Parathyroid adenoma (tissue), 2 donors: ENCODE measurements at regions not wholly inside any gene's neighbourhood (a gene's known extent, or its start where the extent isn't known, plus 50 kb on each side); places are given as distances from the start of the nearest gene placed in this dataset.

ENCODE experiments used
- H2AFZ ChIP-seq: fragments of 300-600 bp; sonication (generic); one replicate; pipeline ENCODE4 v1.7.0; 2017; ENCODE audit warnings: antibody characterized with exemption, mild to moderate bottlenecking
- H3K27ac ChIP-seq: fragments of 300-600 bp; sonication (generic); one replicate; pipeline ENCODE4 v1.7.0; 2017
- H3K27me3 ChIP-seq: fragments of 300-600 bp; sonication (generic); one replicate; pipeline ENCODE4 v1.7.0; 2017; ENCODE audit warnings: low read length; ENCODE audit not compliant: control insufficient read depth, insufficient read depth
- H3K36me3 ChIP-seq: fragments of 300-600 bp; sonication (generic); one replicate; pipeline ENCODE4 v1.7.0; 2017; ENCODE audit warnings: low read length; ENCODE audit not compliant: control insufficient read depth, insufficient read depth
- H3K4me1 ChIP-seq: fragments of 300-600 bp; sonication (generic); one replicate; pipeline ENCODE4 v1.7.0; 2017; ENCODE audit warnings: control low read depth
- H3K4me2 ChIP-seq: fragments of 300-600 bp; sonication (generic); one replicate; pipeline ENCODE4 v1.7.0; 2017; ENCODE audit warnings: low read length
- H3K4me3 ChIP-seq: fragments of 300-600 bp; sonication (generic); one replicate; pipeline ENCODE4 v1.7.0; 2017; ENCODE audit warnings: low read depth, low read length
- H3K79me2 ChIP-seq: fragments of 300-600 bp; sonication (generic); one replicate; pipeline ENCODE4 v1.7.0; 2017; ENCODE audit warnings: control low read depth
- H3K9ac ChIP-seq: fragments of 300-600 bp; sonication (generic); one replicate; pipeline ENCODE4 v1.7.0; 2017; ENCODE audit warnings: mild to moderate bottlenecking
- H3K9me3 ChIP-seq: fragments of 300-600 bp; sonication (generic); one replicate; pipeline ENCODE4 v1.7.0; 2017; ENCODE audit warnings: low read length; ENCODE audit not compliant: control insufficient read depth
- TF ChIP-seq, protein P1 (sequence below): fragments of 300-600 bp; sonication (generic); IDR thresholded peaks from one replicate; pipeline ENCODE4 v1.7.0; 2017; ENCODE audit warnings: antibody characterized with exemption, mild to moderate bottlenecking
- donor health status: primary hyperparathyroidism.

DNA sequence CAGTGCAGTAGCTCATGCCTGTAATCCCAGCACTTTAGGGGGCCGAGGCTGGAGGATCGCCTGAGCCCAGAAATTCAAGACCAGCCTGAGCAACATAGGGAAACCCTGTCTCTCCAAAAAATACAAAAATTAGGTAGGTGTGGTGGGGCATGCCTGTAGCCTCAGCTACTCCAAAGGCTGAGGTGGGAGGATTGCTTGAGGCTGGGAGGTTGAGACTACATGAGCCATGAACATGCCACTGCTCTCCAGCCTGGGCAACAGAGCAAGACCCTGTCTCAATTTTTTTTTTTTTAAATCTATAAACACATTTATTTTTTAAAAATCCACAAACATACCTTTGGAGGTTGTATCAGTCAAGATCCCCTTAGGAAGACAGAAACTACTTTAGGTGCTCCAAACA, 326.3 kb downstream of the EPHA4 start:
- H3K9ac ChIP-seq = no peak overlapping the region
- no peaks in the 10 kb centered on the region for H3K4me1 ChIP-seq
- no peak overlapping the region for H3K27ac ChIP-seq
- H3K36me3 ChIP-seq = no peaks in the 10 kb centered on the region
- TF ChIP-seq, protein P1, sequence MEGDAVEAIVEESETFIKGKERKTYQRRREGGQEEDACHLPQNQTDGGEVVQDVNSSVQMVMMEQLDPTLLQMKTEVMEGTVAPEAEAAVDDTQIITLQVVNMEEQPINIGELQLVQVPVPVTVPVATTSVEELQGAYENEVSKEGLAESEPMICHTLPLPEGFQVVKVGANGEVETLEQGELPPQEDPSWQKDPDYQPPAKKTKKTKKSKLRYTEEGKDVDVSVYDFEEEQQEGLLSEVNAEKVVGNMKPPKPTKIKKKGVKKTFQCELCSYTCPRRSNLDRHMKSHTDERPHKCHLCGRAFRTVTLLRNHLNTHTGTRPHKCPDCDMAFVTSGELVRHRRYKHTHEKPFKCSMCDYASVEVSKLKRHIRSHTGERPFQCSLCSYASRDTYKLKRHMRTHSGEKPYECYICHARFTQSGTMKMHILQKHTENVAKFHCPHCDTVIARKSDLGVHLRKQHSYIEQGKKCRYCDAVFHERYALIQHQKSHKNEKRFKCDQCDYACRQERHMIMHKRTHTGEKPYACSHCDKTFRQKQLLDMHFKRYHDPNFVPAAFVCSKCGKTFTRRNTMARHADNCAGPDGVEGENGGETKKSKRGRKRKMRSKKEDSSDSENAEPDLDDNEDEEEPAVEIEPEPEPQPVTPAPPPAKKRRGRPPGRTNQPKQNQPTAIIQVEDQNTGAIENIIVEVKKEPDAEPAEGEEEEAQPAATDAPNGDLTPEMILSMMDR = no peak
- H3K4me2 ChIP-seq = no peak overlapping the region
- no peak overlapping the region for H3K4me3 ChIP-seq
- no peaks in the 10 kb centered on the region for H3K9me3 ChIP-seq
- H2AFZ ChIP-seq = no peak overlapping the region
- H3K27me3 ChIP-seq = no peaks in the 10 kb centered on the region
- H3K79me2 ChIP-seq = no peaks in the 10 kb centered on the region

DNA sequence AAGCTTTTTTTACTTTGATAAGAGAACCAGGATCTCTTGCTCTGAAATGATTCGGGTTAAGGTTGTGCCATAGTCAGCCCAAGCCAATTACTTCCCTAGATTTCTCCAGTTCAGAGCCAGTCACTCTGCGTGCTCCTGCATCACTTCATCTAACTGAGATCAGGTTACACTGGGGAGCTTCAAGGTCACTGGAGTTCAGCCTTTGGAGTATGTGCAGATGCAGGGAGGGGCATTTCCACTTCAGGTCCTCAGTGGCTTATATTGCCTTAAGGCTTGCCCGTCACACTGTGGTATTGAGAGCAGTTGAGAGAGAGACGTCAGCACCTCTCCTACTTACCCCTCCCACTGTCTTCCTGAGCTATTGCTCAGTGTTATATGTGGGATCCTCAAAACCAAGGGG, 317.8 kb downstream of the EPHA4 start:
- no peaks in the 10 kb centered on the region for H3K27me3 ChIP-seq
- H3K79me2 ChIP-seq = no peaks in the 10 kb centered on the region
- H3K4me3 ChIP-seq = no peak overlapping the region
- no peak overlapping the region for H2AFZ ChIP-seq
- H3K9ac ChIP-seq = no peak overlapping the region
- no peaks in the 10 kb centered on the region for H3K4me1 ChIP-seq
- TF ChIP-seq, protein P1 = no peak
- H3K27ac ChIP-seq = no peak overlapping the region
- no peaks in the 10 kb centered on the region for H3K36me3 ChIP-seq
- no peaks in the 10 kb centered on the region for H3K9me3 ChIP-seq
- no peak overlapping the region for H3K4me2 ChIP-seq

DNA sequence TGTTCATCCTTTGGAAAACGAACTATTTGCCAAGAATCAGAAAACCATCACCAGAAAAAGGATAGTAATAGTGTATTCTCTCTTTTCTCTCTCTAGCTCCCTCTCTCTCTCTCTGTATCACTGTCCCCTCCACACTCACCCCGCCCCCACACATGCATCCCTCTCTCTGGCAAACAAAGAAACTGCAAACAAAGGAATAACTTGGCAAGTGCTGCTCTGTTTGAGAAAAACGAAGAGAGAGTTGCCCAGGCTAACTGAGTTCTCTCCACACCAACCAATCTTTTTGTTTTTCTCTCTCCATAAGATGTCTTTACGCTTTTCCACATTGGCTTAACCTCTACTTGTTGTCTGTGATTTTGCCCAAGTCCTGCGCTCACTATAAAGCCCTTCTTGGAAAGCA, 316.2 kb downstream of the EPHA4 start:
- TF ChIP-seq, protein P1 = no peak
- no peaks in the 10 kb centered on the region for H3K36me3 ChIP-seq
- H3K9me3 ChIP-seq = no peaks in the 10 kb centered on the region
- H3K4me1 ChIP-seq = no peaks in the 10 kb centered on the region
- H3K4me2 ChIP-seq = no peak overlapping the region
- no peak overlapping the region for H3K27ac ChIP-seq
- H3K79me2 ChIP-seq = no peaks in the 10 kb centered on the region
- no peak overlapping the region for H3K9ac ChIP-seq
- no peaks in the 10 kb centered on the region for H3K27me3 ChIP-seq
- no peak overlapping the region for H3K4me3 ChIP-seq
- H2AFZ ChIP-seq = no peak overlapping the region

DNA sequence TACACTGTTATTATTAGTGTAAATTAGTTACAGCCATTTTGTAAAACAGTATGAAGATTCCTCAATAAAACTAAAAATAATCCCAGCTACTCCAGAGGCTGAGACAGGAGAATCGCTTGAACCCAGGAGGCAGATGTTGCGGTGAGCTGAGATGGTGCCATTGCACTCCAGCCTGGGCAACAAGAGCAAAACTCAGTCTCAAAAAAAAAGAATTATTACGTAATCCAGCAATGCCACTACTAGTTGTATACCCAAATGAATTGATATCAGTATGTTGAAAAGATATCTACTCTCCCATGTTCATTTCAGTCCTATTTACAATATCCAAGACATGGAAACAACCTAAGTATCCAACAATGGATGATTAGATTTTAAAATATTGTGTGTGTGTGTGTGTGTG, 313.6 kb downstream of the EPHA4 start:
- Histone ChIP-seq H3K4me3 (no peak overlapping the region), H3K9me3 (no peaks in the 10 kb centered on the region), H3K36me3 (no peaks in the 10 kb centered on the region), H3K4me1 (no peaks in the 10 kb centered on the region), H3K4me2 (no peak overlapping the region), H3K27me3 (no peaks in the 10 kb centered on the region), H2AFZ (no peak overlapping the region), H3K9ac (no peak overlapping the region), H3K27ac (no peak overlapping the region), H3K79me2 (no peaks in the 10 kb centered on the region)
- TF ChIP-seq, protein P1 = no peak

DNA sequence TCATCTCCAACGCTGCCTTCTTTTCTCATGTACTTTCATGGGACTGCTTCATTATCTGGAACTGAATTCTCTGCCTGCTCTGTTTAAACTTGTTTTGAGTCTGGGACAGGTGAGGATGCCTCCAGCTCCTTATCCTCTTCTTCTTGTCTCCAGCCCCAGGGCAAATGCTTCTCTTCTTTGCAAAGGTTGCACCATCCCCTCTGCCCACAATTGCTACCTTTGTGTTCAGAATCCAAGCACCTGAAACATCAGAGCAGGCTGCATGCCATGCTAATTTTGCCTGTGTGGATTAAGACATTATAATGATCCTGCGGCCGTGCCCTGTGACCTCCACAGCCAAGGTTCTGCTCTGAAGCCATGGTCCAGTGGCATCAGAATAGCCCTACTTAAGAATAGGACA, 309.5 kb downstream of the EPHA4 start:
- Histone ChIP-seq H3K9me3 (no peaks in the 10 kb centered on the region), H3K4me2 (no peak overlapping the region), H3K4me3 (no peak overlapping the region), H3K9ac (no peak overlapping the region), H2AFZ (no peak overlapping the region), H3K27me3 (no peaks in the 10 kb centered on the region), H3K36me3 (no peaks in the 10 kb centered on the region), H3K4me1 (no peaks in the 10 kb centered on the region), H3K79me2 (no peaks in the 10 kb centered on the region), H3K27ac (no peak overlapping the region)
- TF ChIP-seq, protein P1 = no peak
